Fibroblast of mammary gland (primary cell): ENCODE measurements at regions not wholly inside any gene's neighbourhood (a gene's known extent, or its start where the extent isn't known, plus 50 kb on each side); places are given as distances from the start of the nearest gene placed in this dataset.

Source experiments
- DNase-seq: peaks from one replicate; pipeline ENCODE4 v3.0.0-alpha.2; 2010; ENCODE audit warnings: low read depth
- H3K4me3 ChIP-seq: 2 replicates; pipeline ENCODE4 v1.5.1; 2011; ENCODE audit warnings: low read depth, mild to moderate bottlenecking, low read length, moderate library complexity; ENCODE audit not compliant: control insufficient read depth
- TF ChIP-seq, protein P1 (sequence below): conservative IDR thresholded peaks from 2 replicates; pipeline ENCODE4 v1.5.1; 2011; ENCODE audit warnings: low read depth, low read length, inconsistent platforms; ENCODE audit not compliant: control insufficient read depth, insufficient read depth

DNA sequence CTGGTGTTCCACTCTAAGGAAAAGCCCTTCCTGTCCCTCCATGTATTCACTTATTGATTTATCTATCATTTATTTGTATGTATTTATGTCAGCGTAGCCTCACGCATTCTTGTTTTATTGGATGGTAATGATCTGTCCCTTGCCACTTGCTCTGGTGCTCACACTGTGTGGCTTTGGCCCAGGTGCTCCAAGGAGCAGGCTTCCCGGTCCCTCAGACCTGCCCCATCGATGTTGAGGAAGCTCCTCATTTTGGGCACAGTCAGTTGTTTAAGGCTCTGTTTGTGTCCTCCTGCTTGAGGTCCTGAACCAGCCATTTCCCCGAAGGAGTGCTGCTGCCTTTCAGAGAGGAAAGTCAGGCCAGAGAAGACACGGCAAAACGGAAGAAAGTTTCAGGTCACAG is 1485.4 kb downstream of the TBC1D22A start:
- no peak for DNase-seq
- TF ChIP-seq, protein P1, sequence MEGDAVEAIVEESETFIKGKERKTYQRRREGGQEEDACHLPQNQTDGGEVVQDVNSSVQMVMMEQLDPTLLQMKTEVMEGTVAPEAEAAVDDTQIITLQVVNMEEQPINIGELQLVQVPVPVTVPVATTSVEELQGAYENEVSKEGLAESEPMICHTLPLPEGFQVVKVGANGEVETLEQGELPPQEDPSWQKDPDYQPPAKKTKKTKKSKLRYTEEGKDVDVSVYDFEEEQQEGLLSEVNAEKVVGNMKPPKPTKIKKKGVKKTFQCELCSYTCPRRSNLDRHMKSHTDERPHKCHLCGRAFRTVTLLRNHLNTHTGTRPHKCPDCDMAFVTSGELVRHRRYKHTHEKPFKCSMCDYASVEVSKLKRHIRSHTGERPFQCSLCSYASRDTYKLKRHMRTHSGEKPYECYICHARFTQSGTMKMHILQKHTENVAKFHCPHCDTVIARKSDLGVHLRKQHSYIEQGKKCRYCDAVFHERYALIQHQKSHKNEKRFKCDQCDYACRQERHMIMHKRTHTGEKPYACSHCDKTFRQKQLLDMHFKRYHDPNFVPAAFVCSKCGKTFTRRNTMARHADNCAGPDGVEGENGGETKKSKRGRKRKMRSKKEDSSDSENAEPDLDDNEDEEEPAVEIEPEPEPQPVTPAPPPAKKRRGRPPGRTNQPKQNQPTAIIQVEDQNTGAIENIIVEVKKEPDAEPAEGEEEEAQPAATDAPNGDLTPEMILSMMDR, result no peak
- no peak overlapping the region for H3K4me3 ChIP-seq

- TF ChIP-seq, protein P1, result no peak
- no peak for DNase-seq
- H3K4me3 ChIP-seq, result no peak overlapping the region
These were observed 1482.7 kb downstream of the TBC1D22A start for GRCh38 chr22:48245196-48245485.

DNA sequence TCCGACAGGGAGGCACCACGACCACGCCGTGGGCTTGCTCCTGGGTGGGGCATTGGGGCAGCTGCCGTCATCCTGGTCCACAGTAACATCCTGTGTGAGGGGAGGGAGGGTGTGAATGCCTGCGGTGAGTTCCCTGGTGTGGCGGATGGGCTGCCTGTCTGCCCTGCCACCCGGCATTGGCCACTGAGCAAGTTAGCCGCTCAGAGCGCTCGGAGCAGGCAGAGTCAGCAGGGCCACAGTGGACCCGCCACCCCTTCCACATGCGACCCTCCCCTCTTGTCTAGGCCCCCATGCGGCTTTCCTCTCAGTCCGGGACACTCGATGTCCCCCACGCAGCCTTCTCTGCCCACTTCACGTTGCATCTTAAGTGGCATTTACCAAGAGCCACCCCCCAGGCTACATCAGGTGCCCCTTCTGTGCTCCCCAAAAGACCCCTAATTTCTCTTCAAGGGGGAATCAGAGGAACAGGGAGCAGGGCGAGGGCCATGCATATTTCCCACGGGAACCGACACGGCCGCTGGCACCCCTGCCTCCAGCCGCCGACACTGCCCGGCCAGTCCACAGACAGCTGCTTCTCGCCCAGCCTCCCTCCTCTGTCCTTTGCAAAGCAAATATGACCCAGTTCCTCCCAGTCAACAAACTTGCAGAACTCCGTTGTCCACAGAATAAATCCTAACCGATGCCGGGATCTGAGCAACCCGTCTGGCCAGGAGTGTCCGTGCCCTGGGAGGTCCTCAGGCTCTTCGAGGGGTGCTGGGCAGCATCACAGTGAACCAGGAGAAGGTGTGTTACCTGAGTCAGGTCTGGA is 1482.1 kb downstream of the TBC1D22A start:
- TF ChIP-seq, protein P1, result no peak
- no peak for DNase-seq
- H3K4me3 ChIP-seq, result no peak overlapping the region

DNA sequence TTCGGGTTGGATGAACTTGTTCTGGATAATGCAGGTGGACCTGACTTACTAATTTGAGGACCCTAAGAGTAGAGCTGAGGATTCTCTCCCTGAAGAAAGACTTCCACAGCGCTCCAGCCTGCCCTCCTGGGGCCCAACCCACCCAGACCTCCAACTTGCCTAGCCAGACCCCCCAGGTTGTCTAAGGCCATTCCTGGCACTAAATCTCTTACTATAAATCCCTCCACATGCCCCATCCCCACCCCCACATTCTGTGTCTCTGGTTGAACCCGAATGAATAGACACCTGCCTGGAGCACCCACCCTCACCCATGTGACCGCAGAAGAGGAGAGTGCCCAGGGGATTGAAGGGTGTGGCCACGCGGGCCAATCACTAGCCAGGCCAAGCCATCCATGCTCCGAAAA is 1480.0 kb downstream of the TBC1D22A start:
- TF ChIP-seq, protein P1, result no peak
- DNase-seq, result no peak
- H3K4me3 ChIP-seq, result no peak overlapping the region

DNA sequence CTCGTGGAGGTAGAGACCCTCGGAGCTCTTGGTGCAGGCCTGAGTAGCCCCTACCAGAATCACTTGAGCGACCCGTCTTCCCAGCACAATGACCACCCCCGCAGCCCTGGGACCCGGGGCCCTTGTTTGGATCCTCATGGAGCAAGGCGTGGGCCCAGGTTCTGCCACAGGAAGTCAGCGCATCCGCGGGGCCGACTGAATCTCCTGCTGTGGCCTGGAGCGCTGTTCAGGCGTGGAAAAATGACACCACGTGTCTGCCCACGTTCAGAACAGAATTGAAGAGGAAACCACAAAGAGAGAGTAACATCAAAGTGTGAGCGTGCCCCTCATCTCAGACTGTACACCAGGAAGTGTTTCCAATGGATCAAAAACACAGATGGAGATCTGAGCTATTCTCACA is 1479.2 kb downstream of the TBC1D22A start:
- DNase-seq, result no peak
- H3K4me3 ChIP-seq, result no peak overlapping the region
- TF ChIP-seq, protein P1, result no peak

DNA sequence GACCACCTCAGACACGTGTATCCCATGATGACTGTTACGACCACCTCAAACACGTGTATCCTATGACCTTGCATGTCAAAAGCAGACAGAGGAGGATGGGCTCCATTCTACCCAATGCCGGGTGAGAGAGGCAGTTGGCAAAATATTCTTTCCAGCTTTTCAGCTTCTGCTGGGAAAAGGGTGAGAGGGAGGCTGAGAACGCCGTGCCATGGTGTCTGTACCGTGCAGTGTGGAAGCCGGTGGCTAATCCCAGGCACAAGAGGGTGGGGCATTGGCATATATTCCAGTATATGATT is 1478.4 kb downstream of the TBC1D22A start:
- DNase-seq, result no peak
- TF ChIP-seq, protein P1, result no peak
- no peak overlapping the region for H3K4me3 ChIP-seq
